Peyer's patch (tissue), 4 donors: ENCODE measurements at regions not wholly inside any gene's neighbourhood (a gene's known extent, or its start where the extent isn't known, plus 50 kb on each side); places are given as distances from the start of the nearest gene placed in this dataset.

ENCODE experiments used
- DNase-seq, 3 donors: peaks; one replicate each; pipeline ENCODE4 v3.0.0-alpha.2; 2017 to 2019
- H3K27ac ChIP-seq, 4 donors: fragments of 200-600 bp; sonication (generic); one replicate each; pipeline ENCODE4 v1.5.1; 2016 to 2019
- H3K27me3 ChIP-seq, 2 donors: fragments of 200-600 bp; sonication (generic); one replicate each; pipeline ENCODE4 v1.5.1; 2019
- H3K36me3 ChIP-seq, 3 donors: fragments of 200-600 bp; sonication (generic); one replicate each; pipeline ENCODE4 v1.5.1; 2016 to 2019
- H3K4me1 ChIP-seq, 4 donors: fragments of 200-600 bp; sonication (generic); one replicate each; pipeline ENCODE4 v1.5.1; 2016 to 2019
- H3K4me3 ChIP-seq, 4 donors: fragments of 200-600 bp; sonication (generic); 1 replicate in 3 of 4; 2 replicates in 1 of 4; pipeline ENCODE4 v1.5.1; 2016 to 2019; ENCODE audit warnings: mild to moderate bottlenecking in 1 of 4
- H3K9me3 ChIP-seq, 4 donors: fragments of 200-600 bp; sonication (generic); one replicate each; pipeline ENCODE4 v1.5.1; 2016 to 2019; ENCODE audit warnings: mild to moderate bottlenecking in 1 of 4
- CTCF ChIP-seq, 6 experiments: fragments of 450-650 bp in 4 of 6; fragments of 200-600 bp in 2 of 6; sonication (generic) in 1 of 6; IDR thresholded peaks; one replicate each; pipeline ENCODE4 v1.5.1; 2017 to 2019; ENCODE audit warnings: antibody characterized with exemption in 6 of 6, mild to moderate bottlenecking in 3 of 6, moderate library complexity in 1 of 6
- POLR2A ChIP-seq, 2 donors: fragments of 450-650 bp; IDR thresholded peaks; one replicate each; pipeline ENCODE4 v1.5.1; 2017; ENCODE audit warnings: antibody characterized with exemption in 2 of 2, mild to moderate bottlenecking in 2 of 2, moderate library complexity in 2 of 2

- Histone ChIP-seq H3K9me3 (no peaks in the 10 kb centered on the region), H3K4me3 (no peak overlapping the region), H3K4me1 (peaks cover 0 to 7% (median 0%) of the 10 kb centered on the region in 4 donors), H3K27ac (no peak overlapping the region), H3K36me3 (no peaks in the 10 kb centered on the region), H3K27me3 (no peaks in the 10 kb centered on the region)
- DNase-seq = peak in 2 of 3 donors; percentile 62 to 87
- TF ChIP-seq POLR2A (IDR thresholded peaks at IDR 0.05) (no peak), CTCF (IDR thresholded peaks at IDR 0.05) (peak; percentile 58 to 79 (median 70))
Observed at GRCh38 chr2:236343400-236344161, 79.4 kb upstream of the ASB18 start.

GRCh38 chr2:236344446-236344845 is 80.2 kb upstream of the ASB18 start:
- no peak for DNase-seq
- Histone ChIP-seq H3K4me1 (no peaks in the 10 kb centered on the region), H3K4me3 (no peak overlapping the region), H3K9me3 (no peaks in the 10 kb centered on the region), H3K27ac (no peak overlapping the region), H3K27me3 (no peaks in the 10 kb centered on the region), H3K36me3 (no peaks in the 10 kb centered on the region)
- no peak for TF ChIP-seq CTCF (IDR thresholded peaks at IDR 0.05)

- TF ChIP-seq CTCF (IDR thresholded peaks at IDR 0.05) (no peak), POLR2A (IDR thresholded peaks at IDR 0.05) (no peak)
- no peaks in the 10 kb centered on the region for H3K27me3 ChIP-seq
- no peak overlapping the region for H3K27ac ChIP-seq
- no peaks in the 10 kb centered on the region for H3K36me3 ChIP-seq
- H3K9me3 ChIP-seq = no peaks in the 10 kb centered on the region
- no peak overlapping the region for H3K4me3 ChIP-seq
- DNase-seq = no peak
- H3K4me1 ChIP-seq = no peaks in the 10 kb centered on the region
Observed at GRCh38 chr2:236345081-236345714, 81.0 kb upstream of the ASB18 start.

GRCh38 chr2:236346366-236346765 is 82.2 kb upstream of the ASB18 start:
- DNase-seq = no peak
- TF ChIP-seq POLR2A (IDR thresholded peaks at IDR 0.05) = no peak
- TF ChIP-seq CTCF (IDR thresholded peaks at IDR 0.05) = no peak
- no peaks in the 10 kb centered on the region for H3K9me3 ChIP-seq
- no peak overlapping the region for H3K27ac ChIP-seq
- H3K4me1 ChIP-seq = no peaks in the 10 kb centered on the region
- H3K27me3 ChIP-seq = no peaks in the 10 kb centered on the region
- no peak overlapping the region for H3K4me3 ChIP-seq
- no peaks in the 10 kb centered on the region for H3K36me3 ChIP-seq

- no peaks in the 10 kb centered on the region for H3K27me3 ChIP-seq
- DNase-seq = no peak
- no peaks in the 10 kb centered on the region for H3K36me3 ChIP-seq
- no peaks in the 10 kb centered on the region for H3K4me1 ChIP-seq
- H3K27ac ChIP-seq = no peak overlapping the region
- no peak for TF ChIP-seq CTCF (IDR thresholded peaks at IDR 0.05)
- TF ChIP-seq POLR2A (IDR thresholded peaks at IDR 0.05) = no peak
- H3K4me3 ChIP-seq = no peak overlapping the region
- no peaks in the 10 kb centered on the region for H3K9me3 ChIP-seq
Observed at GRCh38 chr2:236348279-236348678, 84.1 kb upstream of the ASB18 start.
